GM21360 (cell line): ENCODE measurements at regions not wholly inside any gene's neighbourhood (a gene's known extent, or its start where the extent isn't known, plus 50 kb on each side); places are given as distances from the start of the nearest gene placed in this dataset.

Experiments used
- ATAC-seq: cut with Tn5 transposase; IDR thresholded peaks from one replicate; pipeline ENCODE4 v1.9.1; 2021; ENCODE audit warnings: mild to moderate bottlenecking, moderate library complexity; ENCODE audit not compliant: unreplicated experiment

DNA sequence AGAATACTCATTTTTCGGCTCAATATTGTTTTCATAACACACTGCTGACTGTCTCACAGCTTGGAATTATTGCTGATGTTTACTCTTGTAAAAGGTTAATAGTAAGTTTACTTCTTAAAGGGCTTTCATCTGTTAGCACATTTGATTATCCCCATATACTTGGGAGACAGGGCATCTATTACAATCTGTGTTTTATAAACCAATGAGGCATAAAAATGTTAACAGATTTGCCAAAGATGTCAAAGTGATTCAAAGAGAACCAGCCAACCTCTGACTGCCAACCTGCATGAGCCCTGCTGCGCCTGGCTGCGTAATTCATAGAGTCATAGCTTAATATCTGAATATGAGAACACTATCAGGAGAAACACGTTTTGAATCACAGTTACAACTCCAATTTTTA is 665.6 kb downstream of the TRIML1 start:
- no peak for ATAC-seq

DNA sequence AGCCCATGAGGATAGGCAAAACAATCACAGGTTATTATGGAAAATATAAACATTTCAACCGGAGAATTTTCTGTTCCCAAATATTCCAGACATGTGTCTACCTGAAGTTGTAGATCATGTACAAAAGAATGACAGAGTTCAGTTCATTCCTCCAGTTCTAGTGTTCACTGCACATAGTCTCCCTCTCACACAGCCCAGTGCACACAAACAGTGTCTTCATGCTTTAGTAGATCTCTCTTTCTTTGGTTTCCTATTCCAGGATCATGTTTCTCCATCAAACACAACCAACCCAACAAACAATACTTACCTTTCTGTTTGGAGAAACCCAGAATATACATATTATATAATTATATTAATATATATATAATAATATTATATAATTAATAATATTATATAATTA is 671.9 kb downstream of the TRIML1 start:
- no peak for ATAC-seq

DNA sequence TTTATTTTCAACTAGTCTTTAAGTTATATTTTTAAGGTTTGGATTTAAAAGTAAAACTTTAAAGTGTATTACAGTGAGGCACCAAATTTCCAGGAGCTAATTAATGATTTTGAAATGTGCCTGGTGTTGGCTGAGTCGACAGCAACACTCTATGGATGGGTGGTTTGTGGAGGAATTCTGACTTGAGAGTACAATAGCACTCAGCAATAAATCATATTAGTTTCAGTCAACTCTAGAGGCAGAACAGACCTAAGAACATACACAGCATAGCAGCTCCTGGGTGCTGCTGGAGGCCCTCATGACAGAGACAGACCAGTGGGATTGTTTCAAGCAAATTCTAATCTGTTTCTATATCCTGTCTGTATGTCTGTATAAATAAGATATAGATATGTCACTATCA is 673.4 kb downstream of the TRIML1 start:
- ATAC-seq = no peak

DNA sequence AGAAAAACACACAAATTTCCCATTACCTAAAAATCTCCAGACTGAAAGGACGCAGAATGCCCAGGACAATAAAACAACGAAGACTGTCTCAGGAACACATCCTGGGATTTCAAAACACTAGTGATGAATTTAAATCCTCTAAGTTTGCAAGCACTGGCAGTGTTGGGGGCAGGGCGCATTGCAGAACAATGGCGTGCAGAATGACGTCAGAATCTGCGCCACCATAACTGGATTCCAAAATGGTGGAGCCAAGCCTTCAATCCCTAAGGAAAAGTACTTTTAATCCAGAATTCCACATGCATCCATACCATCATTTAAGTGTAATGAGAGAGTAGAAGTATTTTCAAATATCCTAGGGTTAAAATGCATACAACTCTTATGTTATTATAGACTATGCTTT is 679.1 kb downstream of the TRIML1 start:
- no peak for ATAC-seq

DNA sequence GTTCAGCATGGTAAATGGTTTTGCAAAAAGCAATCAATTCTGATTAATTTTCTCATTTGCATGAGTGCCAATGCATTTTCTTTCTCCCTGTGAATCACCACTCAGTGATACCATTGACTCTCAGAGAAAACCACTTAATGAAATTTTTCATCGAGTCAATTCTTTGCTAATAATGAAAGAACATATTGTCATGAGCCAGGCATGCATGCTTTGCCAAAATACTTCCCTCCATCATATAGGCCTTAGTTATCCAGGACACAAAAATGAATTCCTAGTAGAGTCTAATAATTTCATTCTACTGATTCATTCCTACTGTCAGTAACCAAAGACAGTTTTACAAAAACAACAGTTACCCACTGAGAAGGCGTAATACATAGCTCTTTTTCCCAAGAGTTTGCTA is 680.0 kb downstream of the TRIML1 start:
- ATAC-seq = no peak

DNA sequence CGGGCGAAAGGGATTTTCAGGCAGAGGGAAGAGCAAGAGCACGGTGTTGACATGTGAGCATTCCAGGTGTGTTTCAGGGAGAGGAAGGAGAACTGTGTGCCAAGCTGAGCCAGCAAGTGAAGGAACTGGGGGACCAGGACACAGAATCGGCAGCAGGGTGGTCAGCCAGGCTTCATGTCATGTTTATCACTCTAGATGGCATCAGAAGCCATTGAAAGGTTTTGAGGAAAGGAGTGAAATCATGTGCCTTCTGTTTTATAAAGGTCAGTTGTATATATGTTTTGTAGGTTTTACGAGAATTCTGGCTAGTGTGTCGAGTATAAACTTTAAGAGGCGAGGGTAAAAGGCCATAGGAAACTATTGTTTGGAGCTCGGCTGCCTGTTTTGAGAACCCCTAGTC is 682.3 kb downstream of the TRIML1 start:
- no peak for ATAC-seq

DNA sequence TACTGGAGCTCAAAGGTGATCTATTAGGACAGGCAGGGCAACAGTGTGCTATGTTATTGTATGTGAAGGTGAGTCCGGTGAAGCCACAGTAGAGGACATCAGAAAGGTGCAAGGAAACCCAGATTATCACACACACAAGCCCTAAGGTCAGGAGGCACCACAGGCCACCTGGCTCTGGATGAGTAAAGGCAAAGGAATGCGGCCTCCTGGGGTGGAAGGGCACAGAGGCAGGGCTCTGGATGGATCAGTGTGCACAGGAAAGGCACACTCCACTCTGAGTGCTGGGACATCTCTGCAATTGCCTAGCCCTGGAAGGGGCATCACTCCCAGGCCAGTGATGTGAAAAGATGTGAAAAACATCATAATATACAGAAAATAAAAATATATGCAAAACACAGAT is 683.5 kb downstream of the TRIML1 start:
- ATAC-seq = no peak

DNA sequence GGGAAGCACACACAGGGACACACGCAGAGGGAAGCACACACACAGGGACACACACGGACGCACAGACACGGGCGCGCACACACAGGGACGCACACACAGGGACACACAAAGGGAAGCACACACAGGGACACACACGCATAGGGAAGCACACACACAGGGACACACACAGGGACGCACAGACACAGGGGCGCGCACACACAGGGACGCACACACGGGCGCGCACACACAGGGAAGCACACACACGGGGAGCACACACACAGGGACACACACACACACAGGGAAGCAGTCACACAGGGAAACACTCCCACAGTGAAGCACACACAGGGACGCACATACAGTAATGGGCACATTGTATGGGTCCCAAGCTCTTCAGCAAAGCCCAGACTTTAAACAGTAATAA is 685.3 kb downstream of the TRIML1 start:
- no peak for ATAC-seq

DNA sequence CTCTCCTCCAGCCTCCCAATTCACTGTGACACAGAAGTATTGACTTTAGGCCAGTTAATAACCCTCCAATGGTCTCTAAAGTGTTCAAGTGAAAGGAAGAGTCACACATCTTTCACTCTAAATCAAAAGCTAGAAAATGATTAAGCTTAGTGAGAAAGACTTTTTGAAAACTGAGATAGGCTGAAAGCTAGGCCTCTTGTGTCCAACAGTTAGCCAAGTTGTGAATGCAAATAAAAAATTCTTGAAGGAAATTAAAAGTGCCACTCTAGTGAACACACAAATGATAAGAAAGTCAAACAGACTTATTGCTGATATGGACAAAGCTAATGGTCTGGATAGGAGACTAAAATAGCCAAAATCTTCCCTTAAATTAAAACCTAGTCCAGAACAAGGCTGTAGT is 687.2 kb downstream of the TRIML1 start:
- no peak for ATAC-seq

DNA sequence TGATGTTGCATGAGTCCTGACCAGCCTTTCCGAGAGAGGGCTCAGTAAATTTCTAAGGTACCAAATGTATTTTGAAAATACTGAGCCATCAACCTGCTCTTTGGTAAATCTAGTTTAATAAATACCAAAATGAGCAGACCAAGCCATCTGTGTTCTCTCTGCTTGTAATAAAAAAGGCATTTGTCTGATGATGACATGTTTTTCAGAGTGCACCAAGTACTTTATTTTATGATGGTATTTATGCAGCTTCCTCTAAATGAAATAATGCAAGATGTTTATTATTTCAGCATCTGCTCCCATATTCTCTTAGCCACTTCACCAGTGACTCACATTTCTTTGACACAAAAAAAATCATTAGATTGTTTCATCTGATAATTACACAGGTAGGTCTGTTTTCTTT is 700.5 kb downstream of the TRIML1 start:
- no peak for ATAC-seq

DNA sequence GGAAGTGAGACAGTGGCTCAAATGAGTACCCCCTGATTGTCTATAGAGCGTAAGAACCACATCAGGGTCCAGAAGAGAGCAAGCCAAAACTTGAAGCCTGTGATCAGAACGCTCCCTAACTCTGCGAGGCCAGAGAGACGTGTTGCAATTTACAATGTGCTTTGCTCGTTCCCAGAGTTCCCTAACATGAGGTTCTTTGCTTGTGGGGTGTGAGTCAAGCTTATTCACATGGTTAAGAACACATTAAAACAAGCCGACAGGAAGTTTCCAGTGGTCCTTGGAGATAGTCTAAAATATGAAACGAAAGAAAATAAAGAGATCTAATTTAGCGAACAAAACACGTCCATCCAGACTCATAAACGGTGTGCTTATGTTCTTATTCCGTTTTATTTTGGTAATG is 702.3 kb downstream of the TRIML1 start:
- no peak for ATAC-seq

DNA sequence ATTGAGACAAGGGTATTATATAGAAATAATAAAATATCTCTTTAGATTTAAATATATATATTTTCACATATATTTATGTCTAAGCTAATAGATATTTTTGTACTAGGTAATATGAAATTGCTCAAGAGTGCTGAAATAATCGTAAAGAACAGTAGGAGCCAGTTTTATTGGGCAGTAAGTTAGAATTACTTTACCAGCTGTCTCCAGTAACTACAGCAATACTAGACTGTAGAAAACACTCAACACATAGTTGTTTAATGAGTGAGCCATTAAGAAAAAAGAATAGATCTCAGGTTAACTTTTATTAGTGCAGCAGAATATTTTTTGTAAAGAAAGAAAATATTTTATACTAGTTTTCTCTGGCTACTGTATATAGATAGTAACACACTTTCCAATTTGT is 715.2 kb downstream of the TRIML1 start:
- no peak for ATAC-seq

DNA sequence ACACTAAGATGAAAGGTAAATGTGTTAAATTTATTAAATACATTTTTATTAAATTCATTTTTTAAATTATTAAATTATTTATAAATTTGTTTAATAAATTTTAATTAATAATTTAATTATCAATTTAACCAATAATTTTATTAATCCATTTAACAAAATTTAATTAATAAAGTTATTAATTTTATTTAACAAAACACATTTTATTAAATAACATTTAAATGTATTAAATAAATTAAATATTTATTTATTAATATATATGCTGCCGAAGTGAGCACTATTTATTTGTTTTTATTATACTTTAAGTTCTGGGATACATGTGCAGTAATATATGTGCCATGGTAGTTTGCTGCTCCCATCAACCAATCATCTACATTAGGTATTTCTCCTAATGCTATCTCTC is 719.5 kb downstream of the TRIML1 start:
- no peak for ATAC-seq

DNA sequence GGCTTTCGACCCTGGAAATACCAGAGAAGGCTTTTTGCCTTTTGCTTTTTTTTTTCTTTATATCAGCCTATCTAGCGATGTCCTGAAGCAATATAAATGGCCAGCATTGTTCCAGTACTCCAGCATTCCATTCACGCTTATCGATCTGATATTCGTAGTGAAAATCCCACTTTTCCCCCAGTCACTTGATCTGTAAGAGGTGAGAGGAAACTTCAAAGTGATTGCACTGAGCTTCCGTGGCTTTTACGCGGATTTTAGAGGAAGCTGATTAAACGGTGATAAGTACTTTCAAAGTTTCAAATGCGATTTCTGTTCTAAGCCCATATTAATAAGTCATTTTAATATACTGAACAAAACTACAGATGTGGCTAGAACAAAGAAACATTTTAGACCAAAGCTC is 725.5 kb downstream of the TRIML1 start:
- ATAC-seq = no peak

DNA sequence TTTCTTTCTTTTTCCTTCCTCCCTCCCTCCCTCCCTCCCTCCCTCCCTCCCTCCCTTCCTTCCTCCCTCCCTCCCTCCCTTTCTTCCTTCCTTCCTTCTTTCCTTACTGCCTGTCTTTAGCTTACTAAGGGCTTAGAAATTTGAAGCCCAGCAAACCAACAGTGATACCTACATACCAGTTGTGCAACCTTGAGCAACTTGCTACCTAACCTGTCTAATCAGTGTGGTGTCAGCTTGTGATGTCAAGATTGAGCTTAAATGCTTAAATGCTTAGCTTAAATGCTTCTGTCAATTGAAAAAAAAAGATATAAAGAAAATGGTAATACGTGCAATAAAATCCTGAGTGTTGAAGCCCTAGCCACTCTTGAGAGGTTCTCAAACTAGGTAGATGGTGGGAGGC is 728.6 kb downstream of the TRIML1 start:
- no peak for ATAC-seq

DNA sequence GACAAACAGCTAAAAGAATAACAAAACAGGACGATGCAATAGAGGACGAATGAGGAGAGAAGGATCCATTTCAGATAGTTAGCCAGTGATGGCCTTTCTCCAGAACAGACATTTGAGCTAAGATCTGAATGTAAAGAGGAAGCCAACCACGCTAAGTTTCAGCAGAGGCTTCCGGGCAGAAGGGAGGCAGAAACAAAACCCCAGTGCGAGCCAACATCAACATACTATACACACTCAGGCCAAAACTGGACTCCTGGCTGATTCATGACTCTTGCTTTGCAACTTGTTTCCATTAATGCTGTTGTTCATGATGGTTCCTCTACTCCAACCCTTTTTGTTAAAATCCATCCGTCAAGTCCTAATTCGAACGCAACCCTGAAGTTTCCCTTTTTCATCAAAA is 730.3 kb downstream of the TRIML1 start:
- ATAC-seq = no peak

DNA sequence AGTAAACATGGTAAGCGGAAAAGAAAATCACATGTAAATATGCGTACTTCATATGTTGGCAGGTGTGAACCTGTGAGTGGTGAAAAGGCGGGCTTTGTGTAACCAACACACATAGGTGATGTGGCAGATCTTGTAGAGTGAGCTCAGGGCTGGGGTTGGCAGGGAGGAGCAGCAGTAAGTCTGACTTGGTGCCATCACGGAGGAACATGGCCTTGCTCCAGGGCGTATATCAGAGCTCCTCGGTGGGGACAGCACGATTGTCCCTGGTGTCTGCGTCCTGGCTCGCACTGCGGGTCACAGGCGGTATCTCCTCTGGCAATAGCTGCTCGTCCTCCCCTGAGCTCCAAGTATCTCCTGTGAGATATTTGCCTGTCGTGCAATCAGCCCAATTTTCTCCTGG is 733.6 kb downstream of the TRIML1 start:
- no peak for ATAC-seq

DNA sequence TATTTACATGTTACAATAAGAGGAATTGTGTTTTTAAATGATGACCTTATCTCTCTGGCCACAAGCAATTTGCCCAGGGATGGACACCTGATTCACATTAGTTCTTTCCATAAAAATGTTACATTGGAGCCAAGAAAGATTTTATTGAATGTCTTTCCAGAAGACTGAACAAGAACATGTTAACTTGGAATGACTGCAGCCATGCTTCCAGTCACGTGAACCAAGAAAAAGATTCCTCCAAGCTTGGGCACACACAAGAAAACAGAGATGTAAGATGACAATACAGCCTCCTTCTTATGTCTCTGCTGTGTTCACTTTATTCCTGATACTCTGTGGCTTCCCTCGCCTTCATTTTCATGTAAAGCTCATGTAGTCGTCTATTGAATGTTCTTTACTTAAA is 737.6 kb downstream of the TRIML1 start:
- ATAC-seq = no peak

DNA sequence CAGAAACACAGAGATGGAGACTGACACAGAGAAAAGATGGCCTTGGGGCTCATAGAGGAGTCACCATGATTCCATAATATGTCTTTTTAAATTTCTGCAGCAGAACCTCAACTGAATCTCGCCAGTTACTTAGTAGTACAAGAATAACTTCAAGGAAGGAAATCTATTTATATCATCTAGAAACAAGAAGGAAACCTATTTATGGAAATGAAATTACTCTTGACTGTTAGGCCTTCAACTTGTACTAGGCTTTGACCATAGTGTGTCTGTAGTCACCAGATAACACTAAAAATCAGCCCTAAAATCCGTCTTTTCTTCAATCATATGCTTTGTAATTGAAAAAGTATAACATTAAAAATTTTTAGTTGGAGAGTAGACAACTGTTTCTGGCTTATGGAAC is 740.4 kb downstream of the TRIML1 start:
- no peak for ATAC-seq

DNA sequence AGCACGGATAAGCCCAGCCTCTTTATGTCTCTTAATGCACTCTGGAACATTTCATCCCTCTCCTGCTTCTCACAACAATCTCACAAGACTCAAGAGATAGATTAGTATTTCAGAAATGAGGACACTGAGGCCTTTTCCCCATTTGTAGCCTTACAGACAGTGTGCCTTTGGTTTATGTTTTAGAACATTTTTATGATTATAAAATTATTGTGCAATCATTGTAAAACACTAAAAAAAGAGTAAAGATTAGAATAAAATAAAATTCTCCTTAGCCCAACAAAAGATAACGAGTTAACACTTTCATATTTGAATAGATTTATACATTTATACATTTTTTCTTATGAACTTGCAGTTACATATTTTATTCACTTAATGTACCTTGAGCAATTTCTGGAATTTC is 748.7 kb downstream of the TRIML1 start:
- ATAC-seq = no peak

DNA sequence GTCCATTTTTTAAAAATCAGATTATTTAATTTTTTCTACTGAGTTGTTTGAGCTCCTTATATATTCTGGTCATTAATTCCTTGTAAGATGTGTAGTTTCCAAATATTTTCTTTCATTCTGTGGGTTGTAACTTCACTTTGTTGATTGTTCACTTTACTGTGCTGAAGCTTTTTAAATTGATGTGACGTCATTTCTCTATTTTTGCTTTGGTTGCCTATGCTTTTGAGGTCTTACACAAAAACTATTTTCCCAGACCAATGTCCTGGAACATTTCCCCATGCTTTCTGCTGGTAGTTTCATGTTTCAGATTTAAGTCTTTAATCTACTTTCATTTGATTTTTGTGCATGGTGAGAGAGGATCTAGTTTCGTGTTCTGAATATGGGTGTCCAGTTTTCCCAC is 753.6 kb downstream of the TRIML1 start:
- no peak for ATAC-seq

DNA sequence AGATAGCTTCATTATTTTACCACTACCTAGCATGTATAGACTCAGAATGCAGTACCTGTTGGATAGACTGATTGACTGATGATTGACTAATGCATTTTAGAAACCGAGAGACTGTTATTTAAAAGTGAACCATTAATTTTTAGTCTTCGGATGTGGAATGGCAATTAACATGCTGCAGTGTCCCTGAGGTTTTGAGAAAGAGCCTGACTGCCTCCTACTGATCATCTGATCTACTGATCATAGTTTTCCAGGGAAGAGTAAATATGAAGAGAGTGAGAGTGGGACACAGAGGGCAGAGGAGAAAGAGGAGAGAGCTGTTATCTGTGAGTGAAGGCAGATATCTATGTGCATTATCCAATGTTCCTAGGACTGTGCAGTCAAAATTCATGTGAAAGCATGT is 764.7 kb downstream of the TRIML1 start:
- ATAC-seq = no peak

DNA sequence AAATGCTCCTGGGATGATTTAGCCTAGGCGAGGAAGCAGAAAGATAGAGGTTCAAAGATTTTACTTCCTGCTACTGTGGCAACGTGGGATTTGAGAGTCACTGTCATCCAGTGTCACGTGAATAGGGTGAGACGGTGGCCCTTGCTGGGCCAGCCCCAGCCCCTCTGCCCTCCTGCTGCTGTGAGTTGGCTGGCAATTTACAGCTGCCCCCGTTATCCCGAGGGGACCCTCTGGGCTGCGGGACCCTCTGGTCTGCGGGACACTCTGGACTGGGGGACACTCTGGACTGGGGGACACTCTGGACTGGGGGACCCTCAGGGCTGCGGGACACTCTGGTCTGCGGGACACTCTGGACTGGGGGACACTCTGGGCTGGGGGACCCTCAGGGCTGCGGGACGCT is 765.4 kb downstream of the TRIML1 start:
- ATAC-seq = no peak

DNA sequence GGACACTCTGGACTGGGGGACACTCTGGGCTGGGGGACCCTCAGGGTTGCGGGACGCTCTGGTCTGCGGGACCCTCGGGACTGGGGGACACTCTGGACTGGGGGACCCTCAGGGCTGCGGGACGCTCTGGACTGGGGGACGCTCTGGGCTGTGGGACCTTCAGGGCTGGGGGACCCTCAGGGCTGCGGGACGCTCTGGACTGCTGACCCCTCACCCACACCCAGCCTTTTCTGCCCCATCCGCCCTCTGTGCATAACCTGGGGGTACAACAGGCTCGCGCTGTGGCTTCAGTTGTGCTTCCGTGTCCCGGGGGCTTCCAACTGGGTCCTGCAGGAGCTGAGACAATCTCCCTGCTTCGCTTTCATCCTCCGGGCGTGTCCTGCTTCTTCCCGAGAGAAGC is 766.0 kb downstream of the TRIML1 start:
- ATAC-seq = no peak
